GM12875 (cell line): ENCODE measurements at regions not wholly inside any gene's neighbourhood (a gene's known extent, or its start where the extent isn't known, plus 50 kb on each side); places are given as distances from the start of the nearest gene placed in this dataset.

ENCODE experiments used
- H3K4me3 ChIP-seq: one replicate; pipeline ENCODE4 v1.5.1; 2011; ENCODE audit warnings: low read depth, low read length, control low read depth
- CTCF ChIP-seq: IDR thresholded peaks from 2 replicates; pipeline ENCODE4 v1.5.1; 2011; ENCODE audit warnings: low read depth, mild to moderate bottlenecking, control low read depth, inconsistent platforms, low read length, moderate library complexity, borderline replicate concordance; ENCODE audit not compliant: insufficient read depth

- TF ChIP-seq CTCF, result no peak
- no peak overlapping the region for H3K4me3 ChIP-seq
Measured at GRCh38 chr11:23851216-23851615, 645.6 kb upstream of the LUZP2 start.

GRCh38 chr11:23856654-23857053, 640.2 kb upstream of the LUZP2 start:
- no peak for TF ChIP-seq CTCF
- H3K4me3 ChIP-seq, result no peak overlapping the region

GRCh38 chr11:23859087-23859486, 637.8 kb upstream of the LUZP2 start:
- TF ChIP-seq CTCF, result no peak
- no peak overlapping the region for H3K4me3 ChIP-seq

- TF ChIP-seq CTCF, result no peak
- no peak overlapping the region for H3K4me3 ChIP-seq
Measured at GRCh38 chr11:23861615-23862014, 635.2 kb upstream of the LUZP2 start.

GRCh38 chr11:23865341-23865975, 631.4 kb upstream of the LUZP2 start:
- no peak for TF ChIP-seq CTCF
- no peak overlapping the region for H3K4me3 ChIP-seq

- H3K4me3 ChIP-seq, result no peak overlapping the region
- no peak for TF ChIP-seq CTCF
Measured at GRCh38 chr11:23866641-23867040, 630.2 kb upstream of the LUZP2 start.

GRCh38 chr11:23869671-23870070, 627.2 kb upstream of the LUZP2 start:
- no peak for TF ChIP-seq CTCF

More at GRCh38 chr11:23869671-23870070, 627.2 kb upstream of the LUZP2 start:
- no peak overlapping the region for H3K4me3 ChIP-seq
